Thymus (tissue), 11 donors: ENCODE measurements at regions not wholly inside any gene's neighbourhood (a gene's known extent, or its start where the extent isn't known, plus 50 kb on each side); places are given as distances from the start of the nearest gene placed in this dataset.

ENCODE experiments used
- DNase-seq, 9 donors: peaks; one replicate each; pipeline ENCODE4 v3.0.0-alpha.2; 2013; ENCODE audit warnings: low spot score in 9 of 9, low read depth in 6 of 9, missing footprints in 1 of 9
- H3K27ac ChIP-seq, 2 donors: one replicate each; pipeline ENCODE4 v1.5.1; 2013; ENCODE audit warnings: control low read depth in 1 of 2, low read depth in 1 of 2, low read length in 1 of 2, mild to moderate bottlenecking in 1 of 2, moderate library complexity in 1 of 2
- H3K27me3 ChIP-seq, 2 donors: one replicate each; pipeline ENCODE4 v1.5.1; 2013; ENCODE audit warnings: low read length in 1 of 2; ENCODE audit not compliant: control insufficient read depth in 2 of 2, insufficient read depth in 1 of 2
- H3K36me3 ChIP-seq, 2 donors: one replicate each; pipeline ENCODE4 v1.5.1; 2013; ENCODE audit warnings: low read length in 1 of 2, mild to moderate bottlenecking in 1 of 2, moderate library complexity in 1 of 2; ENCODE audit not compliant: control insufficient read depth in 2 of 2, insufficient read depth in 2 of 2
- H3K4me1 ChIP-seq, 2 donors: one replicate each; pipeline ENCODE4 v1.5.1; 2013; ENCODE audit warnings: low read length in 2 of 2; ENCODE audit not compliant: control insufficient read depth in 2 of 2, insufficient read depth in 2 of 2
- H3K4me3 ChIP-seq, 2 donors: one replicate each; pipeline ENCODE4 v1.5.1; 2013; ENCODE audit warnings: low read length in 2 of 2, control low read depth in 1 of 2, mild to moderate bottlenecking in 1 of 2
- H3K9me3 ChIP-seq, 2 donors: one replicate each; pipeline ENCODE4 v1.5.1; 2013; ENCODE audit warnings: low read length in 1 of 2, mild to moderate bottlenecking in 1 of 2; ENCODE audit not compliant: control insufficient read depth in 2 of 2, insufficient read depth in 1 of 2
- WGBS: extraction: QIAGEN DNeasy Blood & Tissue Kit; methylation state at CpG from one replicate; pipeline ENCODE4 v1.1.7; 2013; 5-methylcytosine and 5-hydroxymethylcytosine counted together
- donor health status: healthy.

- no peaks in the 10 kb centered on the region for H3K27me3 ChIP-seq
- 91% methylated on average over 13 of the region's 13 CpGs for WGBS
- H3K36me3 ChIP-seq = no peaks in the 10 kb centered on the region
- no peaks in the 10 kb centered on the region for H3K4me1 ChIP-seq
- H3K9me3 ChIP-seq = no peaks in the 10 kb centered on the region
- DNase-seq = no peak
- H3K27ac ChIP-seq = no peak overlapping the region
- H3K4me3 ChIP-seq = no peak overlapping the region
These were observed 853.0 kb downstream of the BRD1 start for GRCh38 chr22:48974443-48975315.

DNA sequence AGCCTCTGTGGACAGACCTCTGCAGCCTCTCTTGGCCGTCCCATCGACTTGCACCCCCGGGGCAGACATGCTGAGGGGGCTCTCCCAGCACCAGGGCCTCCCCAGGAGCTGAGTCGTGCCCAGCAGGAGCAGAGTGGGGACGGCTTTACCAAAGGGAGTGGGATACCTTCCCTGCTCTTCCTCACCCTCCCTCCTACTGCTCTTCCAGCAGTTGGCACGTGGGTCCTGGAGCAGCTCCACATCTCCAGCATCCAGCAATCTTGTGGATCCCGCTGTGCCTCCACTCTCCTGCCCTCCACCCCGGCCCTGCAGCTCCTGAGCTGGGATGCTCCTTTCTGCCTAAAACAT lies 854.0 kb downstream of the BRD1 start:
- no peaks in the 10 kb centered on the region for H3K27me3 ChIP-seq

DNA sequence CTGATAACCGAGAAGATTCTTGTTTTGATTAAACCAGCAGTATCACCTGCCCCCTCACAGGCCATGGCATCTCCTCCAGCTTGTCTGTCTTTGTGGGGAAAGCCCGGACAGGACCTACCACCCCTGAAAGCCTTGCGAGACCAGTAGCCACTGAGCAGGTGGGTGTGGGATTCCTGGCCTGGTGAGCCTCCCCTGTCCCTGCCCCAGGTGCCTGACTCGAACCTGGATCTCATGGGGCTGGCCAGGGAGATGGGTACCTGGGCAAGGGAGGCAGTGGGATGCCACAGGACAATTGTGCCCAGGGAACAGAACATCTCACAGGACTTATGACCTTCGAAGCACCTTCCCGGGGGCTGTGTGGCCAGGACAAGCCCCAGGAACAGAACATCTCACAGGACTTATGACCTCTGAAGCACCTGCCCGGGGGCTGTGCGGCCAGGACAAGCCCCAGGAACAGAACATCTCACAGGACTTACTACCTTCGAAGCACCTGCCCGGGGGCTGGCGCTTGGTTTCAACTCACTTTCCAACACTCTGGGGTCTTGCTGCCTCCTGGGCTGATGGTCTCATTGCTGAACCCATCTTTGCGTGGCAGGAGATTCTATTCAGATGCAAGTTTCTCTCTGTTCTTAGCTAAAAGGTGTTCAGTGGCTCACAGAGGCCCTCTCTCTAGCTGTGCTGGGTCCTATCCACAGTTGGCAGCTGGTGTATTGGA lies 854.5 kb downstream of the BRD1 start:
- Histone ChIP-seq H3K27me3 (no peaks in the 10 kb centered on the region), H3K9me3 (no peaks in the 10 kb centered on the region), H3K27ac (no peak overlapping the region), H3K4me3 (no peak overlapping the region), H3K4me1 (no peaks in the 10 kb centered on the region), H3K36me3 (no peaks in the 10 kb centered on the region)
- 94% methylated on average over 12 of the region's 12 CpGs for WGBS
- no peak for DNase-seq

More for the DNA sequence above, 854.0 kb downstream of the BRD1 start:
- no peak for DNase-seq
- Histone ChIP-seq H3K36me3 (no peaks in the 10 kb centered on the region), H3K4me3 (no peak overlapping the region), H3K9me3 (no peaks in the 10 kb centered on the region), H3K27ac (no peak overlapping the region), H3K4me1 (no peaks in the 10 kb centered on the region)
- WGBS = 92% methylated on average over 8 of the region's 8 CpGs

DNA sequence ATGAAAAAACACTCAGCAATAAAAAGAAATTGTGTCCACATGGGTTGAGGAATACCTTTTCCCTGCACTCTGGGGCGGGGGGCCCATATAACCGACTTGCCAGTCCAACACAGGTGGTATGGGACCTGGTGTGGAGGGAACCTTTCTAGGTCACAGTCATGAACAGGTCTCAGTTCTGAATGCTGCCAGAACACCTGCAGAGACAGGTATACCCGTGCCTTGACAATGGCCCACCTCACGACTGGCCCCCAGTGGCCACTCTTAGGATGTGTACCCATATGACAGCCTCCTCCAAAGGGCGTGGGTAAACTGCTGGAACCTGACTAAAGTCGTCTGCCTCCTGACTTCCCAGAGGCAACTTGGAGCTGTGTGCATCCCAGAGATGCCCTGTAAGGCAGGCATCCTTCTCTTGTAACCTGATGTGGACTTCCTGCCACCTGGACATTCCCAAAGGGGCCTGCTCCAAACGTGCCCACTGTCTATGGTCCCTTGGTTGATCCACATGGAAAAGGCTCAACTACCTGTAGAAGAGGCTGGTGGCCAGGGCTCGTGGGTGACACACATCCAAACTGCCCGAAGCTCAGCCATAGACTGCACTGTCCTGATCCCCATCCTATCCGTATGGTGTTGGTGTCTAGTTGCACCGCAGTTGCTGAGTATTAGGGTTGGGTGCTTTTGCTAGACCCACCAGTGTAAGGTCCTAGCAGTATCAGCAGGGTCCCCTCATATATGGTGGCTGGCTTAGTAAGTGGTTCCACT lies 859.3 kb downstream of the BRD1 start:
- no peaks in the 10 kb centered on the region for H3K27me3 ChIP-seq
- no peak for DNase-seq
- no peak overlapping the region for H3K4me3 ChIP-seq
- H3K27ac ChIP-seq = no peak overlapping the region
- H3K36me3 ChIP-seq = no peaks in the 10 kb centered on the region
- 49% methylated on average over 11 of the region's 11 CpGs for WGBS
- no peaks in the 10 kb centered on the region for H3K4me1 ChIP-seq
- H3K9me3 ChIP-seq = no peaks in the 10 kb centered on the region

DNA sequence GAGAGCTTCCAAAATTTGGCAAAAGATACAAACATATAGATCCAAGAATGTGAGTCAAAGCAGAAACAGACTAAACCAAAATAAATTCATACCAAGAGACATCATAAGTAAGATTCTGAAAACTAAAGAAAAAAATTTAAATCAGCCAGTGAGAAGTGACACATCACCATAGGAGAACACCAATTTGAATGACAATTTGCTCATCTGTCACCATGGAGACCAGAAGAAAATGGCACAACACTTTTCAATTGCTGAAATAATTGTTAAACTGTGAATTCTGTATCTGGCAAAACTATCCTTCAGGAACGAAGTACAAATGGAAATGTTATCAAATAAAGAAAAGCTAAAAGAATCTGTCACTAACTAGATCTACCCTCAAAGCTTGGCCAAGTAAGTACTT lies 864.3 kb downstream of the BRD1 start:
- H3K27me3 ChIP-seq = no peaks in the 10 kb centered on the region
- no peaks in the 10 kb centered on the region for H3K9me3 ChIP-seq
- WGBS = 73% methylated on average over 1 of the region's 1 CpG
- H3K36me3 ChIP-seq = no peaks in the 10 kb centered on the region
- H3K27ac ChIP-seq = no peak overlapping the region
- no peaks in the 10 kb centered on the region for H3K4me1 ChIP-seq
- DNase-seq = no peak
- H3K4me3 ChIP-seq = no peak overlapping the region

DNA sequence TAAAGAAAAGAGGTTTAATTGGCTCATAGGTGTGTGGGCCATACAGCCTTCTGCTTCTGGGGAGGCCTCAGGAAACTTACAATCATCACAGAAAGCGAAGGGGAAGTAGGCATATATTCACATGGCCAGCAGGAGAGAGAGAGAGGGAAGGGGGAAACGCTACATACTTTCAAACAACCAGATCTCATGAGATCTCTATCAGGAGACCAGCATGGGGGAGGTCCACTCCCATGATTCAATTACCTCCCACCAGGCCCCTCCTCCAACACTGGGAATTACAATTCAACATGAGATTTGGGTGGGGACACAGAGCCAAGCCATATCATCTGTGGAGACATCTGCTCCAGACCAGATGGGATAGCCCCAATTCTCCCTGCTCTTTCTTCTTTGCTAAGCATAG lies 866.0 kb downstream of the BRD1 start:
- WGBS = 79% methylated on average over 2 of the region's 2 CpGs
- Histone ChIP-seq H3K4me3 (no peak overlapping the region), H3K27me3 (no peaks in the 10 kb centered on the region), H3K4me1 (no peaks in the 10 kb centered on the region), H3K27ac (no peak overlapping the region), H3K36me3 (no peaks in the 10 kb centered on the region), H3K9me3 (no peaks in the 10 kb centered on the region)
- no peak for DNase-seq

GRCh38 chr22:48960980-48961660 lies 866.6 kb downstream of the BRD1 start:
- H3K27ac ChIP-seq = no peak overlapping the region
- WGBS = 70% methylated on average over 9 of the region's 9 CpGs
- DNase-seq = no peak
- no peaks in the 10 kb centered on the region for H3K4me1 ChIP-seq
- no peak overlapping the region for H3K4me3 ChIP-seq
- H3K27me3 ChIP-seq = no peaks in the 10 kb centered on the region
- no peaks in the 10 kb centered on the region for H3K36me3 ChIP-seq
- no peaks in the 10 kb centered on the region for H3K9me3 ChIP-seq

- no peaks in the 10 kb centered on the region for H3K4me1 ChIP-seq
- no peak for DNase-seq
- WGBS = 61% methylated on average over 13 of the region's 13 CpGs
- no peak overlapping the region for H3K4me3 ChIP-seq
- H3K9me3 ChIP-seq = no peaks in the 10 kb centered on the region
- no peaks in the 10 kb centered on the region for H3K36me3 ChIP-seq
- no peaks in the 10 kb centered on the region for H3K27me3 ChIP-seq
- no peak overlapping the region for H3K27ac ChIP-seq
These were observed 867.1 kb downstream of the BRD1 start for GRCh38 chr22:48960576-48960975.
